SIG-M5 (cell line): ENCODE measurements at regions not wholly inside any gene's neighbourhood (a gene's known extent, or its start where the extent isn't known, plus 50 kb on each side); places are given as distances from the start of the nearest gene placed in this dataset.

ENCODE experiments used
- DNase-seq: peaks from one replicate; lab custom pipeline; 2025; lab: John Stamatoyannopoulos, UW

DNA sequence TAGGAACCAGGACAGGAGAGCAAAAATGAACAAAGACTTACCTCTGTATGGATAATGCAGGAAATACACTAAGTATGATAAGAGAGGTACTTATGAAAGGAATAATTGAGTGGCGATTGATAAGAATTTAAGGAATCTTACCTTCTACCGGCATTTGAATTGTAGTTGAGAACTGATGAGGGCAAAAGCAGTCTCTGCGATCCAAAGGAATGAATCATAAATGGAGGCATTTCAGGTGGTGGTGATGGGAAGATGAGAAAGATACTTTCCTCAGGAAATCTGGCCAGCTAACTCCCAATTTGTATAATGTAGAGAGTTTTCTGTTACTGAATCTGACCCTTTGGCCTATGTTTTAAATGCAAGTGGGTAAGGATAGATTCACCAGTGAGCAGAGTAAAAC is 71.9 kb upstream of the C11orf87 start:
- no peak for DNase-seq

- DNase-seq = no peak
Observed at GRCh38 chr11:109362059-109362458, 59.9 kb upstream of the C11orf87 start.

- no peak for DNase-seq
Observed at GRCh38 chr11:109363682-109364081, 58.3 kb upstream of the C11orf87 start.

GRCh38 chr11:109364851-109365250 is 57.1 kb upstream of the C11orf87 start:
- no peak for DNase-seq

DNA sequence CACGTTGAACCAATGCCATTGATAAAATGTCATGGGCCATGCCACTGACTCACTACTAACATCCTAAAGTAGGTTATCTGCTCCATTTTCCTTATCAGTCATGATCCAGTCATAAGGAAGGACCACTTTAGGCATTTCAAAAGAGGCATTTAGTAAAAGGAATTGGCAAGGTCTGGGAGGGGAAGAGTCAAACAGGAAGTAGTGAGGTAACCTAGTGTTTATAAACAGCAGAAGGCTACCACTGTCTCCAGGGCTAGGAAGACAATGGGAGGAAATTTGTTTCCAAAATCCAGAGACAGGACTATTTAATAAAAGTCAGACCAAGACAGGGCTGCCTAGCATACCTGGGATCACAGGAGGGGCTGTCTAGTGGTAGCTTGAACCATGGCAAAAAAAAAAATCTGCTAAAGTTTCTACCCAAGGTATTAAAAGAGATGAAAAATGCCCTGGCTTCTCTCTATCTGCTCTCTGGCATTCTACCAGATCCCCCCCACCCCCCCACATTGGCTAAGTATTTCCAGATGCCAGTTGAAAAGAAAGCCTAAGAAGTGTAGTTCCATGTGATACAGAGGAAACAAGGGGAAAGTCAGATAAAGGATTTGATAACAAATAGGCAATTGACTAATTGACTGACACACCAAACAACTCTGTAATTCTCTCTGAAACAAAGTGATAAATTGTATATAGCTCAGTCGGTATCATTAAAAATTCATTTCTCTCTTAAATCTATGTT is 50.4 kb upstream of the C11orf87 start:
- no peak for DNase-seq
